Endodermal cell (in vitro differentiated cells): ENCODE measurements at regions not wholly inside any gene's neighbourhood (a gene's known extent, or its start where the extent isn't known, plus 50 kb on each side); places are given as distances from the start of the nearest gene placed in this dataset.

Experiments
- DNase-seq: peaks from one replicate; pipeline ENCODE4 v3.0.0-alpha.2; 2017
- H3K27ac ChIP-seq: 2 replicates; pipeline ENCODE4 v1.5.1; 2013; ENCODE audit warnings: mild to moderate bottlenecking, low read depth, low read length, moderate library complexity
- H3K27me3 ChIP-seq: 2 replicates; pipeline ENCODE4 v1.6.1; 2013; ENCODE audit warnings: mild to moderate bottlenecking, low read length, moderate library complexity; ENCODE audit not compliant: insufficient read depth, control insufficient read depth, poor library complexity, severe bottlenecking
- H3K36me3 ChIP-seq: 2 replicates; pipeline ENCODE4 v1.7.0; 2013; ENCODE audit warnings: mild to moderate bottlenecking, low read length, moderate library complexity; ENCODE audit not compliant: control insufficient read depth, insufficient read depth
- H3K4me1 ChIP-seq: one replicate; pipeline ENCODE4 v1.7.0; 2013; ENCODE audit warnings: low read length; ENCODE audit not compliant: control insufficient read depth, insufficient read depth
- H3K4me3 ChIP-seq: 2 replicates; pipeline ENCODE4 v1.5.1; 2013; ENCODE audit warnings: mild to moderate bottlenecking, low read length, moderate library complexity
- H3K9ac ChIP-seq: 2 replicates; pipeline ENCODE4 v1.6.1; 2013; ENCODE audit warnings: mild to moderate bottlenecking, low read length, moderate library complexity; ENCODE audit not compliant: poor library complexity, severe bottlenecking; ENCODE audit errors: extremely low read depth
- H3K9me3 ChIP-seq: 2 replicates; pipeline ENCODE4 v1.6.1; 2013; ENCODE audit warnings: mild to moderate bottlenecking, low read length, moderate library complexity; ENCODE audit not compliant: control insufficient read depth
- H3K27ac Mint-ChIP-seq: 2 replicates; pipeline ENCODE4 v1.8.0; 2020; ENCODE audit warnings: mixed read lengths
- H3K27me3 Mint-ChIP-seq: 2 replicates; pipeline ENCODE4 v1.8.0; 2021; ENCODE audit warnings: mild to moderate bottlenecking, mixed read lengths; ENCODE audit not compliant: insufficient read depth
- H3K36me3 Mint-ChIP-seq: 2 replicates; pipeline ENCODE4 v1.8.0; 2020; ENCODE audit warnings: low read depth, mixed read lengths
- H3K4me1 Mint-ChIP-seq: 2 replicates; pipeline ENCODE4 v1.8.0; 2020; ENCODE audit warnings: mixed read lengths
- H3K4me3 Mint-ChIP-seq: 2 replicates; pipeline ENCODE4 v1.8.0; 2020; ENCODE audit warnings: mild to moderate bottlenecking, moderate library complexity, mixed read lengths
- H3K9me3 Mint-ChIP-seq: 2 replicates; pipeline ENCODE4 v1.8.0; 2020; ENCODE audit warnings: mild to moderate bottlenecking, mixed read lengths
- WGBS, 2 experiments: methylation state at CpG; one replicate each; pipeline versions ENCODE4 v1.1.5 to v1.1.7; 2013; ENCODE audit warnings: missing lambda C conversion rate in 2 of 2, mixed read lengths in 1 of 2; ENCODE audit not compliant: insufficient coverage in 1 of 2, insufficient read length in 1 of 2; 5-methylcytosine and 5-hydroxymethylcytosine counted together
- TF ChIP-seq, protein P1 (sequence below): fragments of 200-600 bp; sonication (generic); conservative IDR thresholded peaks from 2 replicates; pipeline ENCODE4 v1.5.0; 2021; ENCODE audit warnings: antibody characterized with exemption, mild to moderate bottlenecking

DNA sequence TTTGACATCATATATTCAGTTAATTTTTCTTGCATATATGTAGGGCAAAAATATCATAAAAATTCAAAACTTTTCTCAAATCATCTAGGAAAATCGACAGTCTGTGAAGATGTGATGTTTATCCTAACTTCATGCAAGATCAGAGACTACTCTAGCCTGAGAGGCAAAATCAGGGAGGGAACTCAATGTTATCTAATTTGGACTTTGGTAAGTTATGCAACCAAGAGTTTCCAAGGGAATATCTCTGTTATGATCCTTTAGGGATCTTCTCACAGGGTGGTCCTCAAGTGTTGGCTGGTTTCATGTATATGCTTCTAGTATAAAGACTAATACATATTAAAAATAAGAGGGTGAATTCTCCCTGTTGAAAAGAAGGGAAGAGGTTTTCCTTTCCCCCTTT lies 723.9 kb downstream of the KHDRBS2 start:
- no peak overlapping the region for H3K9ac ChIP-seq
- no peaks in the 10 kb centered on the region for H3K4me1 ChIP-seq
- H3K36me3 ChIP-seq = no peaks in the 10 kb centered on the region
- Mint-ChIP-seq H3K4me3 (no peak overlapping the region), H3K27me3 (peaks cover 6% of the 10 kb centered on the region), H3K27ac (no peak overlapping the region), H3K9me3 (no peaks in the 10 kb centered on the region), H3K4me1 (no peaks in the 10 kb centered on the region), H3K36me3 (no peaks in the 10 kb centered on the region)
- 85% methylated on average over 1 of the region's 1 CpG; no CpG with 5 or more reads in 1 of the 2 experiments for WGBS, 2 experiments
- H3K27ac ChIP-seq = no peak overlapping the region
- DNase-seq = no peak
- no peaks in the 10 kb centered on the region for H3K9me3 ChIP-seq
- H3K4me3 ChIP-seq = no peak overlapping the region
- no peaks in the 10 kb centered on the region for H3K27me3 ChIP-seq
- TF ChIP-seq, protein P1, sequence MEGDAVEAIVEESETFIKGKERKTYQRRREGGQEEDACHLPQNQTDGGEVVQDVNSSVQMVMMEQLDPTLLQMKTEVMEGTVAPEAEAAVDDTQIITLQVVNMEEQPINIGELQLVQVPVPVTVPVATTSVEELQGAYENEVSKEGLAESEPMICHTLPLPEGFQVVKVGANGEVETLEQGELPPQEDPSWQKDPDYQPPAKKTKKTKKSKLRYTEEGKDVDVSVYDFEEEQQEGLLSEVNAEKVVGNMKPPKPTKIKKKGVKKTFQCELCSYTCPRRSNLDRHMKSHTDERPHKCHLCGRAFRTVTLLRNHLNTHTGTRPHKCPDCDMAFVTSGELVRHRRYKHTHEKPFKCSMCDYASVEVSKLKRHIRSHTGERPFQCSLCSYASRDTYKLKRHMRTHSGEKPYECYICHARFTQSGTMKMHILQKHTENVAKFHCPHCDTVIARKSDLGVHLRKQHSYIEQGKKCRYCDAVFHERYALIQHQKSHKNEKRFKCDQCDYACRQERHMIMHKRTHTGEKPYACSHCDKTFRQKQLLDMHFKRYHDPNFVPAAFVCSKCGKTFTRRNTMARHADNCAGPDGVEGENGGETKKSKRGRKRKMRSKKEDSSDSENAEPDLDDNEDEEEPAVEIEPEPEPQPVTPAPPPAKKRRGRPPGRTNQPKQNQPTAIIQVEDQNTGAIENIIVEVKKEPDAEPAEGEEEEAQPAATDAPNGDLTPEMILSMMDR = no peak

DNA sequence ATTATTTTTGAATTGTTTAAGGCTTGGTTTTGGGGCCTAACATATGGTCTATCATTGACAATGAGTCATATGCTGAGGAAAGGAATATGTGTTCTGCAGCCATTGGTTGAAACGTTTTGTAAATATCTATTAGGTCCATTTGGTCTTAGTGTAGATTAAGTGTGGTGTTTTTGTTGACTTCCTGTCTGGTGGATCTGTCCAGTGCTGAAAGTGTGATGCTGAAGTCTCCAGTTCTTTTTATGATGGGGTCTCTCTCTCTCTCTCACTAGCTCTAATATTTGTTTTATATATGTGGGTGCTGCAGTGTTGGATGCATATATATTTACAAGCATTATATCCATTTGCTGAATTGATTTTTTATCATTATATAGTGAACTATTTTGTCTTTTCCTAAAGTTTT lies 727.2 kb downstream of the KHDRBS2 start:
- H3K36me3 Mint-ChIP-seq = no peaks in the 10 kb centered on the region
- H3K9me3 Mint-ChIP-seq = peaks cover 14% of the 10 kb centered on the region
- no peak overlapping the region for H3K4me3 Mint-ChIP-seq
- TF ChIP-seq, protein P1 = no peak
- no peak overlapping the region for H3K27ac Mint-ChIP-seq
- DNase-seq = no peak
- H3K4me1 ChIP-seq = no peaks in the 10 kb centered on the region
- no peaks in the 10 kb centered on the region for H3K27me3 ChIP-seq
- H3K9me3 ChIP-seq = no peaks in the 10 kb centered on the region
- peaks cover 6% of the 10 kb centered on the region for H3K27me3 Mint-ChIP-seq
- no peak overlapping the region for H3K27ac ChIP-seq
- no peak overlapping the region for H3K9ac ChIP-seq
- no peaks in the 10 kb centered on the region for H3K4me1 Mint-ChIP-seq
- no peaks in the 10 kb centered on the region for H3K36me3 ChIP-seq
- H3K4me3 ChIP-seq = no peak overlapping the region
- 67% methylated on average over 1 of the region's 1 CpG; no CpG with 5 or more reads in 1 of the 2 experiments for WGBS, 2 experiments

DNA sequence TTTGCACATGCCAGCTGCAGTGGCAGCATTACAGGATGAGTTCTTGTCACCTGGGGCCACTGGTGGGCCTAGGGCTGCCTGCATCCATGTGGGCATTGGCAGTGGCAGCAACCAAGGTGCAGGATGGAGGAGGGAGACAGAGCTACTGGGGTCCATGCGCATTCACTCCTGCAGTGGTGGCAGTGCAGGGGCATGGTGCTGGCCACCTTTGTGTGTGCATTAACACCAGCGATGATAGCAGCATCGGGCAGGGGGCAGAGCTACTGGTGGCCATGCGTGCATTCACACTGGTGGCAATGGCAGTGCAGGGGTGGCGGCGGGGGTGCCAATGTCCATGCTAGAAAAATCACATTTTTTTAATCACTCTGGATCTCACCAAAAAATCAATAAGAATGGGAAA lies 730.0 kb downstream of the KHDRBS2 start:
- no peak for DNase-seq
- Histone ChIP-seq H3K9me3 (no peaks in the 10 kb centered on the region), H3K9ac (no peak overlapping the region), H3K4me3 (no peak overlapping the region), H3K27ac (no peak overlapping the region), H3K36me3 (no peaks in the 10 kb centered on the region), H3K27me3 (no peaks in the 10 kb centered on the region), H3K4me1 (no peaks in the 10 kb centered on the region)
- H3K27me3 Mint-ChIP-seq = no peaks in the 10 kb centered on the region
- H3K27ac Mint-ChIP-seq = no peak overlapping the region
- TF ChIP-seq, protein P1 = no peak
- 89 to 98% methylated on average over 4 to 6 of the region's 6 CpGs for WGBS, 2 experiments
- peaks cover 17% of the 10 kb centered on the region for H3K9me3 Mint-ChIP-seq
- H3K4me1 Mint-ChIP-seq = no peaks in the 10 kb centered on the region
- no peaks in the 10 kb centered on the region for H3K36me3 Mint-ChIP-seq
- H3K4me3 Mint-ChIP-seq = no peak overlapping the region
